NCI-H524 (cell line): ENCODE measurements at regions not wholly inside any gene's neighbourhood (a gene's known extent, or its start where the extent isn't known, plus 50 kb on each side); places are given as distances from the start of the nearest gene placed in this dataset.
A peak's percentile ranks its signal among the peaks of the same experiment; 100 is the strongest.

Source experiments
- DNase-seq, 2 experiments: peaks; one replicate each; lab custom pipeline; 2025; lab: John Stamatoyannopoulos, UW

- DNase-seq = no peak
Observed at GRCh38 chr16:86958423-86958822, 358.8 kb downstream of the C16orf95 start.

GRCh38 chr16:86959091-86959651, 358.0 kb downstream of the C16orf95 start:
- DNase-seq = no peak

GRCh38 chr16:86959729-86960128, 357.5 kb downstream of the C16orf95 start:
- no peak for DNase-seq

GRCh38 chr16:86960266-86960665, 356.9 kb downstream of the C16orf95 start:
- no peak for DNase-seq

- DNase-seq = peak; percentile 14 to 73
Observed at GRCh38 chr16:86961171-86961601, 356.0 kb downstream of the C16orf95 start.

GRCh38 chr16:86962259-86962658, 354.9 kb downstream of the C16orf95 start:
- no peak for DNase-seq

- no peak for DNase-seq
Observed at GRCh38 chr16:86962913-86963312, 354.3 kb downstream of the C16orf95 start.

- DNase-seq = no peak
Observed at GRCh38 chr16:86963600-86964575, 353.3 kb downstream of the C16orf95 start.

GRCh38 chr16:86964796-86965241, 352.4 kb downstream of the C16orf95 start:
- no peak for DNase-seq

GRCh38 chr16:86965331-86965730, 351.9 kb downstream of the C16orf95 start:
- no peak for DNase-seq

GRCh38 chr16:86965840-86966550, 351.2 kb downstream of the C16orf95 start:
- no peak for DNase-seq

GRCh38 chr16:86966777-86967176, 350.4 kb downstream of the C16orf95 start:
- DNase-seq = no peak

- DNase-seq = peak in 1 of 2 experiments; percentile 15
Observed at GRCh38 chr16:86968866-86969265, 348.3 kb downstream of the C16orf95 start.

- DNase-seq = no peak
Observed at GRCh38 chr16:86969716-86970115, 347.5 kb downstream of the C16orf95 start.

GRCh38 chr16:86970279-86970678, 346.9 kb downstream of the C16orf95 start:
- no peak for DNase-seq

- DNase-seq = no peak
Observed at GRCh38 chr16:86970726-86971125, 346.5 kb downstream of the C16orf95 start.

- DNase-seq = no peak
Observed at GRCh38 chr16:86971251-86971650, 345.9 kb downstream of the C16orf95 start.

- DNase-seq = peak in 1 of 2 experiments; percentile 13
Observed at GRCh38 chr16:86974120-86974519, 343.1 kb downstream of the C16orf95 start.

- DNase-seq = no peak
Observed at GRCh38 chr16:86975445-86975844, 341.7 kb downstream of the C16orf95 start.

- DNase-seq = no peak
Observed at GRCh38 chr16:86977076-86977676, 340.0 kb downstream of the C16orf95 start.

GRCh38 chr16:86978445-86979030, 338.7 kb downstream of the C16orf95 start:
- no peak for DNase-seq

- DNase-seq = no peak
Observed at GRCh38 chr16:86979061-86979460, 338.1 kb downstream of the C16orf95 start.
